CD14-positive monocyte (primary cell): ENCODE measurements at regions not wholly inside any gene's neighbourhood (a gene's known extent, or its start where the extent isn't known, plus 50 kb on each side); places are given as distances from the start of the nearest gene placed in this dataset.

Experiments
- DNase-seq, 3 donors: peaks; one replicate each; pipeline ENCODE4 v3.0.0-alpha.2; 2011 to 2022
- H2AFZ ChIP-seq: 2 replicates; pipeline ENCODE4 v1.6.0; 2012; ENCODE audit warnings: mild to moderate bottlenecking, low read depth, low read length, inconsistent platforms; ENCODE audit not compliant: insufficient read depth, poor library complexity, severe bottlenecking
- H3K27ac ChIP-seq, 2 donors: 1 replicate in 1 of 2; 2 replicates in 1 of 2; pipeline ENCODE4 v1.5.1; 2012 to 2013; ENCODE audit warnings: low read length in 2 of 2, control low read depth in 1 of 2, inconsistent platforms in 1 of 2, low read depth in 1 of 2, mild to moderate bottlenecking in 1 of 2
- H3K27me3 ChIP-seq, 2 donors: one replicate each; pipeline versions ENCODE4 v1.6.0 to v1.6.1; 2011 to 2013; ENCODE audit warnings: low read length in 2 of 2; ENCODE audit not compliant: control insufficient read depth in 2 of 2, insufficient read depth in 2 of 2
- H3K36me3 ChIP-seq, 2 donors: replicated peaks in 1 of 2; 1 replicate in 1 of 2; 2 replicates in 1 of 2; pipeline versions ENCODE4 v1.5.1 to v1.6.1; 2012 to 2013; ENCODE audit warnings: low read length in 2 of 2, control low read depth in 1 of 2, inconsistent platforms in 1 of 2, mild to moderate bottlenecking in 1 of 2; ENCODE audit not compliant: insufficient read depth in 2 of 2, control insufficient read depth in 1 of 2
- H3K4me1 ChIP-seq, 2 donors: 1 replicate in 1 of 2; 2 replicates in 1 of 2; pipeline versions ENCODE4 v1.5.1 to v1.6.1; 2012 to 2013; ENCODE audit warnings: low read length in 2 of 2, control low read depth in 1 of 2, inconsistent platforms in 1 of 2, mild to moderate bottlenecking in 1 of 2, moderate library complexity in 1 of 2; ENCODE audit not compliant: insufficient read depth in 2 of 2, control insufficient read depth in 1 of 2
- H3K4me2 ChIP-seq: replicated peaks from 2 replicates; pipeline ENCODE3; 2012; ENCODE audit warnings: low read length, moderate library complexity, mild to moderate bottlenecking; ENCODE audit not compliant: poor library complexity, severe bottlenecking; ENCODE audit errors: extremely low read depth
- H3K4me3 ChIP-seq, 3 experiments: fragments of 200-600 bp in 1 of 3; sonication (generic) in 1 of 3; replicated peaks in 1 of 3; 1 replicate in 2 of 3; 2 replicates in 1 of 3; pipeline ENCODE4 v1.5.1; 2011 to 2013; ENCODE audit warnings: low read length in 3 of 3, mild to moderate bottlenecking in 3 of 3, control low read depth in 2 of 3, low read depth in 2 of 3, inconsistent platforms in 1 of 3, moderate library complexity in 1 of 3
- H3K79me2 ChIP-seq: 2 replicates; pipeline ENCODE4 v1.6.0; 2012; ENCODE audit warnings: mild to moderate bottlenecking, control low read depth, inconsistent platforms, low read length, moderate library complexity; ENCODE audit not compliant: insufficient read depth
- H3K9ac ChIP-seq: 2 replicates; pipeline ENCODE4 v1.6.0; 2017; ENCODE audit warnings: low read length, mild to moderate bottlenecking; ENCODE audit not compliant: insufficient read depth, poor library complexity, severe bottlenecking
- H3K9me3 ChIP-seq, 2 donors: replicated peaks in 1 of 2; 1 replicate in 1 of 2; 2 replicates in 1 of 2; pipeline versions ENCODE4 v1.5.1 to v1.6.1; 2012 to 2013; ENCODE audit warnings: low read length in 2 of 2, control low read depth in 1 of 2; ENCODE audit not compliant: control insufficient read depth in 1 of 2, insufficient read depth in 1 of 2
- H4K20me1 ChIP-seq: 2 replicates; pipeline ENCODE4 v1.6.0; 2012; ENCODE audit warnings: mild to moderate bottlenecking, low read length, control low read depth, moderate library complexity; ENCODE audit not compliant: insufficient read depth
- H3K27ac Mint-ChIP-seq, 7 donors: one replicate each; pipeline ENCODE4 v1.8.0; 2020; ENCODE audit warnings: mild to moderate bottlenecking in 7 of 7, mixed read lengths in 7 of 7, moderate library complexity in 6 of 7, inconsistent platforms in 2 of 7
- H3K27me3 Mint-ChIP-seq, 3 donors: one replicate each; pipeline ENCODE4 v1.8.0; 2021 to 2022; ENCODE audit warnings: low read depth in 3 of 3, mild to moderate bottlenecking in 3 of 3, mixed read lengths in 3 of 3, moderate library complexity in 3 of 3, inconsistent platforms in 1 of 3
- H3K36me3 Mint-ChIP-seq, 2 donors: one replicate each; pipeline ENCODE4 v1.8.0; 2020; ENCODE audit warnings: mixed read lengths in 2 of 2, inconsistent platforms in 1 of 2, mild to moderate bottlenecking in 1 of 2
- H3K4me1 Mint-ChIP-seq: one replicate; pipeline ENCODE4 v1.8.0; 2020; ENCODE audit warnings: mild to moderate bottlenecking, mixed read lengths
- H3K4me3 Mint-ChIP-seq, 2 donors: one replicate each; pipeline ENCODE4 v1.8.0; 2020; ENCODE audit warnings: mild to moderate bottlenecking in 2 of 2, mixed read lengths in 2 of 2, moderate library complexity in 1 of 2
- H3K9me3 Mint-ChIP-seq, 7 donors: one replicate each; pipeline ENCODE4 v1.8.0; 2020 to 2022; ENCODE audit warnings: mixed read lengths in 7 of 7, mild to moderate bottlenecking in 6 of 7, moderate library complexity in 6 of 7, inconsistent platforms in 2 of 7
- CTCF ChIP-seq: fragments of 200-600 bp; IDR thresholded peaks from one replicate; pipeline ENCODE4 v1.8.0; 2022; ENCODE audit warnings: antibody characterized with exemption, mild to moderate bottlenecking
- WGBS: methylation state at CpG from one replicate; pipeline ENCODE4 v1.1.5; 2013; ENCODE audit warnings: missing lambda C conversion rate; ENCODE audit not compliant: insufficient coverage; 5-methylcytosine and 5-hydroxymethylcytosine counted together
- intact Hi-C, 2 donors: fragments of 100-400 bp; cut with micrococcal nuclease; formaldehyde crosslinking; loops; one replicate each; pipeline versions ENCODE4 v1.15.0 to v1.15.1; 2023

DNA sequence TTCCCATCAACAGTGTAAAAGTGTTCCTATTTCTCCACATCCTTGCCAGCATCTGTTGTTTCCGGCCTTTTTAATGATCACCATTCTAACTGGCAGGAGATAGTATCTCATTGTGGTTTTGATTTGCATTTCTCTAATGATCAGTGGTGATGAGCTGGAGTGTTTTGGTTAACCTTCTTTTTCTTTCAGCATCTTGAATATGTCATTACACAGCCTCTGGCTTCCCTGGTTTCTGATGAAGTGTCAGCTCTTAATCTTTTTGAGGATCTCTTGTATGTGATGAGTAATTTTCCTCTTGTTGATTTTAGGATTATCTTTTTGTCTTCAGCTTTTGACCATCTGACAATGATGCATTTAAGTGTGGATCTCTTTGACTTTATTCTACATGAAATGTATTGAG, 133.2 kb upstream of the GRIK3 start:
- whole genome bisulfite sequencing: no CpG with 5 or more reads among the region's 1 CpG
- no peaks in the 10 kb centered on the region for H4K20me1 ChIP-seq
- H3K27me3 ChIP-seq: no peaks in the 10 kb centered on the region
- peaks cover 0 to 7% (median 4%) of the 10 kb centered on the region in 7 donors for H3K9me3 Mint-ChIP-seq
- no peaks in the 10 kb centered on the region for H3K79me2 ChIP-seq
- no peak overlapping the region for H2AFZ ChIP-seq
- H3K27ac Mint-ChIP-seq: no peak overlapping the region
- H3K36me3 Mint-ChIP-seq: no peaks in the 10 kb centered on the region
- H3K4me3 Mint-ChIP-seq: no peak overlapping the region
- H3K27ac ChIP-seq: no peak overlapping the region
- no peaks in the 10 kb centered on the region for H3K4me1 Mint-ChIP-seq
- no peak for DNase-seq
- no peaks in the 10 kb centered on the region for H3K36me3 ChIP-seq
- TF ChIP-seq CTCF: no peak
- H3K4me2 ChIP-seq: no peak overlapping the region
- no peak overlapping the region for H3K9ac ChIP-seq
- no peaks in the 10 kb centered on the region for H3K4me1 ChIP-seq
- no peaks in the 10 kb centered on the region for H3K9me3 ChIP-seq
- intact Hi-C loops: no loop called here
- H3K27me3 Mint-ChIP-seq: peaks cover 4 to 7% (median 5%) of the 10 kb centered on the region in 3 donors
- H3K4me3 ChIP-seq: no peak overlapping the region

GRCh38 chr1:37169241-37169640, 134.9 kb upstream of the GRIK3 start:
- no peaks in the 10 kb centered on the region for H3K79me2 ChIP-seq
- Mint-ChIP-seq H3K27me3 (peaks cover 5 to 7% (median 6%) of the 10 kb centered on the region in 3 donors), H3K36me3 (no peaks in the 10 kb centered on the region), H3K4me1 (no peaks in the 10 kb centered on the region), H3K9me3 (peaks cover 0 to 7% (median 3%) of the 10 kb centered on the region in 7 donors), H3K27ac (no peak overlapping the region), H3K4me3 (no peak overlapping the region)
- H4K20me1 ChIP-seq: no peaks in the 10 kb centered on the region
- no peaks in the 10 kb centered on the region for H3K36me3 ChIP-seq
- no peak overlapping the region for H3K4me2 ChIP-seq
- intact Hi-C loops: no loop called here
- H3K9ac ChIP-seq: no peak overlapping the region
- no peak overlapping the region for H3K27ac ChIP-seq
- no peak for TF ChIP-seq CTCF
- DNase-seq: no peak
- no peaks in the 10 kb centered on the region for H3K9me3 ChIP-seq
- no peak overlapping the region for H2AFZ ChIP-seq
- WGBS: 67% methylated on average over 1 of the region's 2 CpGs
- H3K4me3 ChIP-seq: no peak overlapping the region
- no peaks in the 10 kb centered on the region for H3K4me1 ChIP-seq
- no peaks in the 10 kb centered on the region for H3K27me3 ChIP-seq
